ENCODE measurements at regions not wholly inside any gene's neighbourhood (a gene's known extent, or its start where the extent isn't known, plus 50 kb on each side); places are given as distances from the start of the nearest gene placed in this dataset.

- TF ChIP-seq POLR2A (IDR thresholded peaks at IDR 0.05), result no peak
- TF ChIP-seq, protein P1, sequence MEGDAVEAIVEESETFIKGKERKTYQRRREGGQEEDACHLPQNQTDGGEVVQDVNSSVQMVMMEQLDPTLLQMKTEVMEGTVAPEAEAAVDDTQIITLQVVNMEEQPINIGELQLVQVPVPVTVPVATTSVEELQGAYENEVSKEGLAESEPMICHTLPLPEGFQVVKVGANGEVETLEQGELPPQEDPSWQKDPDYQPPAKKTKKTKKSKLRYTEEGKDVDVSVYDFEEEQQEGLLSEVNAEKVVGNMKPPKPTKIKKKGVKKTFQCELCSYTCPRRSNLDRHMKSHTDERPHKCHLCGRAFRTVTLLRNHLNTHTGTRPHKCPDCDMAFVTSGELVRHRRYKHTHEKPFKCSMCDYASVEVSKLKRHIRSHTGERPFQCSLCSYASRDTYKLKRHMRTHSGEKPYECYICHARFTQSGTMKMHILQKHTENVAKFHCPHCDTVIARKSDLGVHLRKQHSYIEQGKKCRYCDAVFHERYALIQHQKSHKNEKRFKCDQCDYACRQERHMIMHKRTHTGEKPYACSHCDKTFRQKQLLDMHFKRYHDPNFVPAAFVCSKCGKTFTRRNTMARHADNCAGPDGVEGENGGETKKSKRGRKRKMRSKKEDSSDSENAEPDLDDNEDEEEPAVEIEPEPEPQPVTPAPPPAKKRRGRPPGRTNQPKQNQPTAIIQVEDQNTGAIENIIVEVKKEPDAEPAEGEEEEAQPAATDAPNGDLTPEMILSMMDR (IDR thresholded peaks at IDR 0.05 in 4 of 5, conservative IDR thresholded peaks at IDR 0.05 in 1 of 5), result no peak
These were observed 139.2 kb upstream of the SMARCA2 start for GRCh38 chr9:1875921-1876448.
